DMS153 treated with DMSO at 0.1 percent for 48 hours (cell line): ENCODE measurements at regions not wholly inside any gene's neighbourhood (a gene's known extent, or its start where the extent isn't known, plus 50 kb on each side); places are given as distances from the start of the nearest gene placed in this dataset.
"Not testable (repeated sequence)": the region's sequence is repeated elsewhere in the genome, so short reads cannot be mapped to it uniquely, and the experiment has no call there.

Source experiments
- DNase-seq: peaks from one replicate; lab custom pipeline; 2025; ENCODE audit not compliant: unreplicated experiment; lab: John Stamatoyannopoulos, UW

- no peak for DNase-seq
Observed at GRCh38 chr21:22691658-22692057, 1693.4 kb downstream of the NCAM2 start.

GRCh38 chr21:22703521-22703920 is 1705.3 kb downstream of the NCAM2 start:
- no peak for DNase-seq

GRCh38 chr21:22710721-22711120 is 1712.5 kb downstream of the NCAM2 start:
- DNase-seq = no peak

- no peak for DNase-seq
Observed at GRCh38 chr21:22711636-22712035, 1713.4 kb downstream of the NCAM2 start.

- DNase-seq = no peak
Observed at GRCh38 chr21:22725436-22725835, 1727.2 kb downstream of the NCAM2 start.

GRCh38 chr21:22728091-22728490 is 1729.9 kb downstream of the NCAM2 start:
- DNase-seq = no peak

- no peak for DNase-seq
Observed at GRCh38 chr21:22743085-22743484, 1744.9 kb downstream of the NCAM2 start.

GRCh38 chr21:22754746-22755145 is 1756.5 kb downstream of the NCAM2 start:
- DNase-seq = no peak

GRCh38 chr21:22758478-22758877 is 1760.3 kb downstream of the NCAM2 start:
- DNase-seq = no peak

- no peak for DNase-seq
Observed at GRCh38 chr21:22762463-22762862, 1764.3 kb downstream of the NCAM2 start.

- no peak for DNase-seq
Observed at GRCh38 chr21:22763442-22763841, 1765.2 kb downstream of the NCAM2 start.

GRCh38 chr21:22764222-22764621 is 1766.0 kb downstream of the NCAM2 start:
- no peak for DNase-seq

GRCh38 chr21:22791376-22791775 is 1793.2 kb downstream of the NCAM2 start:
- DNase-seq = no peak

- DNase-seq = peak; percentile 5
Observed at GRCh38 chr21:22791986-22792560, 1793.9 kb downstream of the NCAM2 start.

GRCh38 chr21:22795091-22795490 is 1796.9 kb downstream of the NCAM2 start:
- no peak for DNase-seq

GRCh38 chr21:22795644-22796043 is 1797.4 kb downstream of the NCAM2 start:
- DNase-seq = no peak

- no peak for DNase-seq
Observed at GRCh38 chr21:22796147-22796546, 1797.9 kb downstream of the NCAM2 start.

- DNase-seq = no peak
Observed at GRCh38 chr21:22804151-22804550, 1805.9 kb downstream of the NCAM2 start.

GRCh38 chr21:22806278-22806677 is 1808.1 kb downstream of the NCAM2 start:
- no peak for DNase-seq

GRCh38 chr21:22813201-22813600 is 1815.0 kb downstream of the NCAM2 start:
- no peak for DNase-seq

- not testable (repeated sequence) for DNase-seq
Observed at GRCh38 chr21:22818681-22819485, 1820.7 kb downstream of the NCAM2 start.

GRCh38 chr21:22827422-22827821 is 1829.2 kb downstream of the NCAM2 start:
- no peak for DNase-seq

GRCh38 chr21:22842875-22843274 is 1844.7 kb downstream of the NCAM2 start:
- no peak for DNase-seq
